ENCODE measurements at regions not wholly inside any gene's neighbourhood (a gene's known extent, or its start where the extent isn't known, plus 50 kb on each side); places are given as distances from the start of the nearest gene placed in this dataset.

GRCh38 chr13:69199664-69200063 lies 908.0 kb upstream of the ATXN8OS start:
- no peak for TF ChIP-seq EZH2phosphoT487 (conservative IDR thresholded peaks at IDR 0.05; ENCODE audit: low read length)
- TF ChIP-seq CTCF (IDR thresholded peaks at IDR 0.05; ENCODE audit: insufficient read depth, low read length, poor library complexity, severe bottlenecking), result no peak
